ENCODE measurements at regions not wholly inside any gene's neighbourhood (a gene's known extent, or its start where the extent isn't known, plus 50 kb on each side); places are given as distances from the start of the nearest gene placed in this dataset.

GRCh38 chr12:83800022-83800421, 1112.6 kb downstream of the SLC6A15 start:
- DNase-seq (no peak), ATAC-seq (ENCODE audit: low read depth) (no peak)
- no peak for TF ChIP-seq CTCF (IDR thresholded peaks at IDR 0.05)
- Mint-ChIP-seq H3K36me3 (ENCODE audit: low read depth) (no peaks in the 10 kb centered on the region), H3K27me3 (no peaks in the 10 kb centered on the region), H3K4me3 (no peak overlapping the region), H3K9me3 (no peaks in the 10 kb centered on the region), H3K4me1 (no peaks in the 10 kb centered on the region), H3K27ac (no peak overlapping the region)
- CTCF ChIA-PET: no interaction called here
- POLR2A ChIA-PET: no interaction called here
- intact Hi-C loops (cut with micrococcal nuclease): no loop called here

- ATAC-seq (ENCODE audit: low read depth): no peak
- no peaks in the 10 kb centered on the region for H3K27me3 Mint-ChIP-seq
- no peaks in the 10 kb centered on the region for H3K36me3 Mint-ChIP-seq (ENCODE audit: low read depth)
- no peaks in the 10 kb centered on the region for H3K4me1 Mint-ChIP-seq
- intact Hi-C loops (cut with micrococcal nuclease): no loop called here
- H3K4me3 Mint-ChIP-seq: no peak overlapping the region
- H3K27ac Mint-ChIP-seq: no peak overlapping the region
- H3K9me3 Mint-ChIP-seq: no peaks in the 10 kb centered on the region
- DNase-seq: no peak
- no peak for TF ChIP-seq CTCF (IDR thresholded peaks at IDR 0.05)
- ChIA-PET CTCF (no interaction called here), POLR2A (no interaction called here)
Observed at GRCh38 chr12:83796531-83796930, 1109.8 kb downstream of the TMTC2 start.

GRCh38 chr12:83793616-83794015, 1106.9 kb downstream of the TMTC2 start:
- ATAC-seq (ENCODE audit: low read depth) (no peak), DNase-seq (no peak)
- peaks cover 2% of the 10 kb centered on the region for H3K9me3 Mint-ChIP-seq
- no peak for TF ChIP-seq CTCF (IDR thresholded peaks at IDR 0.05)
- no peaks in the 10 kb centered on the region for H3K4me1 Mint-ChIP-seq
- CTCF ChIA-PET: no interaction called here
- no peaks in the 10 kb centered on the region for H3K27me3 Mint-ChIP-seq
- no peak overlapping the region for H3K4me3 Mint-ChIP-seq
- POLR2A ChIA-PET: no interaction called here
- intact Hi-C loops (cut with micrococcal nuclease): no loop called here
- no peaks in the 10 kb centered on the region for H3K36me3 Mint-ChIP-seq (ENCODE audit: low read depth)
- H3K27ac Mint-ChIP-seq: no peak overlapping the region

- ChIA-PET POLR2A (no interaction called here), CTCF (no interaction called here)
- Mint-ChIP-seq H3K36me3 (ENCODE audit: low read depth) (no peaks in the 10 kb centered on the region), H3K27me3 (no peaks in the 10 kb centered on the region), H3K4me3 (no peak overlapping the region), H3K27ac (no peak overlapping the region), H3K4me1 (no peaks in the 10 kb centered on the region), H3K9me3 (peaks cover 2% of the 10 kb centered on the region)
- TF ChIP-seq CTCF (IDR thresholded peaks at IDR 0.05): no peak
- ATAC-seq (ENCODE audit: low read depth): no peak
- DNase-seq: no peak
- intact Hi-C loops (cut with micrococcal nuclease): no loop called here
Observed at GRCh38 chr12:83784298-83784890, 1097.7 kb downstream of the TMTC2 start.

- Mint-ChIP-seq H3K9me3 (peaks cover 7% of the 10 kb centered on the region), H3K36me3 (ENCODE audit: low read depth) (no peaks in the 10 kb centered on the region), H3K4me3 (no peak overlapping the region), H3K4me1 (no peaks in the 10 kb centered on the region), H3K27ac (no peak overlapping the region), H3K27me3 (no peaks in the 10 kb centered on the region)
- no peak for DNase-seq
- no peak for TF ChIP-seq CTCF (IDR thresholded peaks at IDR 0.05)
- CTCF ChIA-PET: no interaction called here
- POLR2A ChIA-PET: no interaction called here
- no peak for ATAC-seq (ENCODE audit: low read depth)
- intact Hi-C loops (cut with micrococcal nuclease): no loop called here
Observed at GRCh38 chr12:83779526-83779925, 1092.8 kb downstream of the TMTC2 start.

All from activated B cell treated with CpG ODN at 0.5 μM for 24 hours (primary cell).